ENCODE measurements at regions not wholly inside any gene's neighbourhood (a gene's known extent, or its start where the extent isn't known, plus 50 kb on each side); places are given as distances from the start of the nearest gene placed in this dataset.

- TF ChIP-seq CTCF (IDR thresholded peaks at IDR 0.05; ENCODE audit: extremely low read depth in 1 of 2, insufficient read depth in 1 of 2, low read depth in 1 of 2, low read length in 2 of 2) (no peak), POLR2AphosphoS5 (IDR thresholded peaks at IDR 0.05; ENCODE audit: insufficient read depth, low read depth, low read length) (no peak), POLR2A (IDR thresholded peaks at IDR 0.05; ENCODE audit: low read depth, low read length) (no peak), JUN (IDR thresholded peaks at IDR 0.05; ENCODE audit: borderline replicate concordance, insufficient read depth, insufficient read length, low read depth) (no peak), MAX (IDR thresholded peaks at IDR 0.05; ENCODE audit: insufficient read depth, insufficient read length) (no peak)
Observed at GRCh38 chr3:101944308-101944707, 95.0 kb downstream of the NFKBIZ start.
